HG03521 (cell line): ENCODE measurements at regions not wholly inside any gene's neighbourhood (a gene's known extent, or its start where the extent isn't known, plus 50 kb on each side); places are given as distances from the start of the nearest gene placed in this dataset.
"Not testable (repeated sequence)": the region's sequence is repeated elsewhere in the genome, so short reads cannot be mapped to it uniquely, and the experiment has no call there.

Experiments
- ATAC-seq: cut with Tn5 transposase; IDR thresholded peaks from one replicate; pipeline ENCODE4 v1.9.1; 2021; ENCODE audit warnings: mild to moderate bottlenecking, moderate library complexity; ENCODE audit not compliant: unreplicated experiment

DNA sequence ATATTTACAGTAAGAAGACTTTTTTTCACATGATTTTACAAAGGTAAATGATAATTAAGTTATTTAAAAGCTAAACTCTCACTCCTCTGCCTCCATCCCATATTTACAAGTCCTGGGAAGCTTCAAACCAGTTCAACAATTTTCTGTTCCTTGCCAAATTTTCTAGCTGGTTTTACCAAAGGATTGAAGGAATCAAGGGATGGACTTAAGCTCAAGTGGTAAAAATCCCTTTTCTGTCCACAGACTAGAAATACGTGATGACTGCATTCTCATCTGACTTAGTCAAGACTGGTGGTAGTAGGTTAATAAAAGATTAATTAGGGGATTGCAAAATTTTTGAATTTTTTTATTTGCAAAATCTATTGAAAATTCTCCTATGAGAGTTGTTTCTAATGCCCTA lies 297.3 kb downstream of the MTX2 start:
- no peak for ATAC-seq

DNA sequence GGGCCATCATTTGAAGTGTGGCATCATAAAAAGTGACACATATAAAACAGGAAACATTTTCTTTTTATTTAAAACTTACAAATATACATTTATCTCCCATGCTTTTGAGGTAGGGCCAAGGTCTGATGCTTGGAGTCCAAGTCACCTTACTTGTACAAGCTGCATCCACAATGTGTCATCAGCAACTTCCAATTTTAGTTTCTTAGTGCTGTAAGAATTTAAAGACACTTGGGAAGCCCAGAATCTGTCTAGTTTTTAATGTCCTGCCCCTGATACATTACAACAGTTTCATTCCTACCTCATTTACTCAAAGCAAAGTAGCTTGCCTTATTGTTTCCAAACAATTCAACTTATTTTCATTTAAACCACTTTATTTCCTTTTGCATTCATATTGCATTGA lies 297.7 kb downstream of the MTX2 start:
- no peak for ATAC-seq

GRCh38 chr2:176567361-176567760 lies 298.1 kb downstream of the MTX2 start:
- ATAC-seq = no peak

DNA sequence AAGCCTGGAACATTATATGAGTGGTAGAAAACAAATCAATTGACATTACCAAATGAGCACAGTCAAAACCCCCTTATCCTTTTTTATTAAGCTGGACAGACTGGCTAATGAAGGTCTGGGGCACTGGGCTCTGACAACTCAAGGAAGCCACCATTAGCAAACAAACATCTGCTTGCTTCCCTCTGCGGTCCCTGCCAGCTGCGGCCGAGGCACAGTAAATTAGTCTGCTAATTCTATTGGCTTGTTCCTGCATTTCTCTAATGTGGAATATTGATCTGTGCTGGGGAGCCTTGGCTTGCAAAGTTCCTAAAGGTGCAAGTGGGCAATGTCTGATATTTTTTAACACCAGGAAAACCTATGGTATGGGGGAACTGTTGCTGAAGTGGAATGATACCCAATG lies 300.3 kb downstream of the MTX2 start:
- ATAC-seq = no peak

DNA sequence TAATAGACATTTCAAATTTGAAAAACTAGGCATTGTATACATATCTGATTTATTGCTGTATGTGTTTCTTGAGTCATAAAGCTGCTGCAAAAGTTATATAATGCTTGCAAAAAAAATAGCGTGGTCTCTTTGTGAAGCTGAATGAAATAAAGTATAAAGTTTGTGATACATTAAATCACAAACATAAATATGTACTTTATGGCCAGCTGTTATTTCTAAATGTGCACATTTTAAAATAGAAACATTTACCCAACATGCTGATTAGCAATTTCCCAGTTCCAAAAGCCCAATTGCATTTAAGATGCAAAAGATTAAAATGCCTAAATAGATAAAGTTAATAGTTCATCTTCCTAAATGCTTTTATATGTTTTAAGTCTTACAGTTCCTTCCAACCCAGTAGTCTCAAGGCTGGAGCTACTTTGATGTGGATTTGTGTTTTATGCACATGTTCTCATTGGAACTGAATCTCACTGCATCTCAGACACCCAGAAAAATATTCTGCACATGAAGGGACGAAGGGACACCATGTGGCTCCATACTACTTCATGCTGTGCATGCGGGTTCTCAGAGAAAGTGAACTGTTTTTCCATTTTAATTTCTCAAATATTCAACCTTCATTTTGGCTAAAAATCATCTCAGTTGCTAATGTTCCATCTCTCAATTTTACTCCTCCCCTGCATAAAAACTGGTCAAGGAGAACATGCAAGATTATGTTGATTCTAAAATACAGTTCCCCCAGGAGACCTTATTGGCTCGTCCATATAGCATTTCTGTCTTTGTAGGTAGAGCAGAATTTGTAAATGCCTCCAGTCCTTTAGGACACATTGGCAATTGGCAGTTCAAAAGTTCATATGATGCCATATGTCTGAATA lies 304.6 kb downstream of the MTX2 start:
- no peak for ATAC-seq

GRCh38 chr2:176574484-176575236 lies 305.4 kb downstream of the MTX2 start:
- no peak for ATAC-seq

DNA sequence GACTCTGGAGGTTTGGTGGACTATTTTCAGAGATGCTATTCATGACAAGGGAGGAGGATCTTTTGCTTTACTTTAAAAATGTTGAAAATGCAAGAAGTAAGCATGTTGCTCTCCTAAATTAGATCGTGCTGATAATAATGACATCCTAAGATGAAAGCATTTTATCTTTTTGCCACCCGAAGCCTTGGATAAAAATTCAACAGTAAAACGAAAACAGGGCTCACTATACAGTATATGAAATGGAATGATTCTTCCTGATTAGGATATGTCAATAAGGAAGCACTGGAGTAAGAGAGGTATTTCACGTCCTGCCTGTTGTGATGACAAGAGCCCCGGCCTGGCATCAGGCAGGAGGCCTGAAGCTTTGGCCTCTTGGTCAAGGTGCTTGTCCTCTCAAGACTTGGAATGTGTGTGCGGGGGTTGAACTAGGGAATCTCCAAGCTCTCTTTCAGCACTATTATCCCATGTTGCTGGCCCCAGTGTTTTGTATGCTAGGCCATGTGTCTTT lies 306.0 kb downstream of the MTX2 start:
- no peak for ATAC-seq

DNA sequence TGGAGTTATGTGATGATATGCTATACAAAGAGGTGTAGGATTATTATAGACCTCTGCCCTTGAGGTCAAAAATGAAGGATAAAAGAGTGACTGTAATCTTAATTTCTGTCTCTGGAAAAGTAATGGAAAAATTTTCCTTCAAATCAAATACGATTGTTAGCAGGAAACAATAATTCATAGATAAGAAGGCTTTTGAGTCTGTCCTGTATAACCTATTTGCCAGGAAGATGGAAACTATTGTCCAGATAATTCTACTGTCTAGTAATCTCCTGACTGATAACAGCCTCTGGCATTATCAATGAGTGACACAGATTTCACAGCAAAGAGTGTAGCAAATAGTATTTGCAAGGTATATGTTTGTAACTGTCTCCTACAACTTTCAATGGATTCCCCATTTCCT lies 307.8 kb downstream of the MTX2 start:
- no peak for ATAC-seq

GRCh38 chr2:176578292-176578691 lies 309.1 kb downstream of the MTX2 start:
- ATAC-seq = not testable (repeated sequence)

DNA sequence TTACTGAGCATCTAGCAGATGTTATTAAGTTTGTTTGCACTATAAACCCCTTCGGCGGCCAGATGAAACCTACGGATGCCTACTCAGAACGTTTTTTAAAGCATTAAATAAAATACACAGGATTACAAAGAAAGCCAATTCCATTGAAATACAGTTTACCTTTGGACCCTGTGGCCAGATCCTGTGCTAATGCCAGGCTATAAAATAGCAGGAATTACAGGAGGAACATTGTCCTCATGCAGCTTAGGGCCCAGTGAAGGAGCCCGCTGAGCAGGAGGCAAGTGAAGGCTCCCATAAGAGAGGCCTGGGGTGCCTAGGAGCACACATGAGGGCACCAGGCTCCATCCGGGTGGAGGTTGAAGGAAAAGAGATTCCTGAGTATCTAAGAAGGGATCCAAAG lies 310.4 kb downstream of the MTX2 start:
- no peak for ATAC-seq

- ATAC-seq = no peak
Observed at GRCh38 chr2:176581557-176582165, 312.4 kb downstream of the MTX2 start.

- ATAC-seq = no peak
Observed at GRCh38 chr2:176582176-176582575, 312.9 kb downstream of the MTX2 start.

- ATAC-seq = no peak
Observed at GRCh38 chr2:176582990-176583481, 313.8 kb downstream of the MTX2 start.

DNA sequence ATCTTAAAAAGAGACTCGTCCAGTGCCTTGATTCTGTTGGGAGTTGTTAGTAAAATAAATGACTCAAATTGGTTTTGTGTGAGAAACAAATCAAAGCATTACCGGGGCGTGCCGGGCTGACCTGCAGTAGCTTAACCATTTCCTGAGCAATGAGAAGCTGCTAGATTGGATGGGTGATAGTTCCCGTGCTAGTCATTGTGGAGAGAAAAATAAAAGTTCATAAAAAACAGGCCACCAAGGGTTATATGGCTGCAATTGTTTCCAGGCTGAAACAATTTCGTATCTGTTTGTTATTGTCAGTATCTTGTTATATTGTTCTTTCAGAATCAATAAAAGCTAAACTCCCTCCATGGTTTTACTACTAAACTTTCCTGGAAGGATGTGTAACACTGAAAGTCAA lies 314.4 kb downstream of the MTX2 start:
- no peak for ATAC-seq

DNA sequence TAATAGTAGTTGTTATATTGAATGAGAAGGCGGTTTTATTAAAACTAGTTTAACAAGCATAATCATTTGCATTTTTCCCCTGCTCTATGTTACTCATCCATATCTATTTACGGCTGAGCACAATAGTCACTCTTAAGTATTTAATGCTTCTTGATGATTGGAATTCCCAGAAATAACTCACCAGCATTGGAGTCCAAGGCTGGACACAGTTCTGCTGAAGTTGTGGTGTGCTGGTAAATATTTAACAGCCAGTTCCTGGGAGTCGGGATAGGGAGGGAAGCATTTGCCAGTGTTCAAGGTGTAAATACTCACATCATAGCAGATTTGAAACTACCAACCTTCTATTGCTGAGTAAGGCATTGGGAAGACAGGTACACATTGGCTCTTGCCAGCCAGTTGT lies 315.1 kb downstream of the MTX2 start:
- ATAC-seq = no peak

DNA sequence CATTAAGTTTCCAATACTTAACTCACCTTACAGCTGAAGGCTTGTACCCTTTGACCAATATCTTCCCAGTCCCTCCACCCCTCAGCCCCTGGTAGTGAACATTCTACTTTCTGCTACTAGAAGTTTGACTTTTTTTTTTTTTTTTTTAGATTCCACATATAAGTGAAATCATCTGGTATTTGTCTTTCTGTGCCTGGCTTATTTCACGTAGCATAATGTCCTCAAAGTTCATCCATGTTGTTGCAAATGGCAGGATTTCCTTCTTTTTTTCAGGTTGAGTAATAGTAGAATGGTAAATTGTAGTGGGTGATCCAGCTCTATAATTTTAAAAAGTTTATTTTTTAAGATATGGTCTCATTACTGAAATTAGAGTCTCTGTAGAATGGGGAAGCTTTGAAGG lies 316.0 kb downstream of the MTX2 start:
- ATAC-seq = no peak

GRCh38 chr2:176585791-176586190 lies 316.5 kb downstream of the MTX2 start:
- no peak for ATAC-seq

DNA sequence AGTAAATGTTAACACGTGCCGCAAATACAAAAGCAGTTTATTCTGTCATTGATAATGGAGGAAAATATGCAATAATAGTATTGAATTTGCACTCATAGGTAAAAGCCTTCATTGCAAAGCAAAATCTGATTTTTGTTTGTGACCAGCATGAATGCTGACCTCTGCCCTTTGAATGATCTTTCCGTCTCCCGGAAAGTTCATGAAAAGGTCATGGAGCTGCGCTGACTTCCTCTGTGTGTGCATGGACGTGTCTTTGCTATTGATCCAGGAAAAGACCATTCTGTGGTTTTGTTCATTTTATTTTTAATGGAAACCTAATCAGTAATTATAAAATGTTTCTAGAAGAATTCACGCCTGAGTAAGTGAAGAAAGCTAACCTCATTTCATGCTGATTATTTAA lies 320.0 kb downstream of the MTX2 start:
- no peak for ATAC-seq

DNA sequence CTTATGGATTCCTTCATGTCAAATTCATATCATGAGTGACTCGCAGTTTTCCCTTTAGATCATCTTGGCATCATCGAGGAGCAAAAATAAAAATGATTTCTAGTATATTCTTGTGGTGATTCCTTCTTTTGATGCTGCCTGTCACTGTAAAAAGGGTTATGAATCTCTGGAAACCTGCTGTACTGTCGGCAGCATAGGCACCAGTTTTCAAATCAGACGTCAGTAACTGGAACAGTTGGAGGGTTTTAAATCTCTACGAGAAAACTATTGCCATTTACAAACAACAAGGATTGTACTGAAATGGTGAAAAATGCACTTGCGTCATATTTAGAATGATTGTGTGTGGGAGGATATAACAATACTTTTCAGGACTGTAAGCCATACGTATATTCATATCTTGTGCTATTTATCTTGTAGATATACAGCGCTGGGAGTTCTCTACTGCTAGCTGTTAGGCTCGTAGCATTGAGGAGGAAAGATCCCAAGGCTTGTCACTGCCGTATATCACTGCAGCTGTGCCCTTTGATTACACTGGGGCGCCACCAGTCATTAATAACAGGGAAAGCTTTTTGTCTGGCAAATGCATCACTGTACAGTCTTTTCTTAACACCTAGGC lies 320.7 kb downstream of the MTX2 start:
- ATAC-seq = no peak

DNA sequence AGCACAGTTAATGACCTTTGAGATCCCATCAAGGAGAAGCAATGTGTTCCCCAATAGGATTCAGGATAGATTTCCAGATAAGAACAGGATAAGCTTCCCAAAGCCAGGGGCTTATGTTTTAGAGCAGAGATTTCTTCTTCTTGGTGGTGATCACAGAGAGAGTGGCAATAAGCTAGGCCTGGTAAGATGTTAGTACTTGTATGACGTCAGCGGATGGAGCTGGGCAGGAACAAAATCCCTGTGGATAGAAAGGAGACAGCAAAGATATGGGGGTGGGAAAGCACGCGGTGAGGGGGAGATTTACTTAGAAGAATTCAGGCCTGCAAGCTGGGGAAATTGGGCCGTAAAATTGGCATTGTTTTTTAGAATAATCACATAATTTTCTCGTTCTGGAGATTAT lies 323.0 kb downstream of the MTX2 start:
- ATAC-seq = no peak

- no peak for ATAC-seq
Observed at GRCh38 chr2:176595986-176596385, 326.7 kb downstream of the MTX2 start.
